Large intestine (tissue), 3 donors: ENCODE measurements at regions not wholly inside any gene's neighbourhood (a gene's known extent, or its start where the extent isn't known, plus 50 kb on each side); places are given as distances from the start of the nearest gene placed in this dataset.

ENCODE experiments used
- DNase-seq, 2 donors: peaks; one replicate each; pipeline versions ENCODE4 v3.0.0 to v3.0.0-alpha.2; 2013
- H3K27ac ChIP-seq: one replicate; pipeline ENCODE4 v1.5.1; 2013; ENCODE audit warnings: low read length
- H3K27me3 ChIP-seq: 2 replicates; pipeline ENCODE4 v1.6.1; 2013; ENCODE audit warnings: low read length; ENCODE audit not compliant: control insufficient read depth, insufficient read depth
- H3K36me3 ChIP-seq: 2 replicates; pipeline ENCODE4 v1.6.1; 2013; ENCODE audit warnings: low read length; ENCODE audit not compliant: control insufficient read depth, insufficient read depth
- H3K4me1 ChIP-seq: one replicate; pipeline ENCODE4 v1.6.1; 2013; ENCODE audit warnings: low read length; ENCODE audit not compliant: control insufficient read depth, insufficient read depth
- H3K4me3 ChIP-seq: one replicate; pipeline ENCODE4 v1.5.1; 2013; ENCODE audit warnings: low read length
- H3K9me3 ChIP-seq: one replicate; pipeline ENCODE4 v1.6.1; 2013; ENCODE audit warnings: mild to moderate bottlenecking, low read depth, low read length, moderate library complexity; ENCODE audit not compliant: control insufficient read depth
- WGBS: methylation state at CpG from one replicate; pipeline ENCODE4 v1.1.5; 2013; ENCODE audit warnings: low lambda C conversion rate; ENCODE audit not compliant: insufficient coverage; 5-methylcytosine and 5-hydroxymethylcytosine counted together

- Histone ChIP-seq H3K27ac (no peak overlapping the region), H3K36me3 (no peaks in the 10 kb centered on the region), H3K9me3 (no peaks in the 10 kb centered on the region), H3K27me3 (no peaks in the 10 kb centered on the region), H3K4me3 (no peak overlapping the region), H3K4me1 (no peaks in the 10 kb centered on the region)
- WGBS, result 33% methylated on average over 1 of the region's 4 CpGs
- DNase-seq, result no peak
These were observed 531.7 kb downstream of the ETV1 start for GRCh38 chr7:13457790-13458189.

GRCh38 chr7:13466874-13467547 lies 522.5 kb downstream of the ETV1 start:
- no peaks in the 10 kb centered on the region for H3K9me3 ChIP-seq
- DNase-seq, result no peak
- WGBS, result 80% methylated on average over 1 of the region's 7 CpGs
- H3K27me3 ChIP-seq, result no peaks in the 10 kb centered on the region
- no peak overlapping the region for H3K4me3 ChIP-seq
- H3K27ac ChIP-seq, result no peak overlapping the region
- H3K4me1 ChIP-seq, result no peaks in the 10 kb centered on the region
- no peaks in the 10 kb centered on the region for H3K36me3 ChIP-seq

- WGBS, result 100% methylated on average over 1 of the region's 2 CpGs
- Histone ChIP-seq H3K9me3 (no peaks in the 10 kb centered on the region), H3K27me3 (no peaks in the 10 kb centered on the region), H3K36me3 (no peaks in the 10 kb centered on the region), H3K27ac (no peak overlapping the region), H3K4me1 (no peaks in the 10 kb centered on the region), H3K4me3 (no peak overlapping the region)
- no peak for DNase-seq
These were observed 512.5 kb downstream of the ETV1 start for GRCh38 chr7:13476881-13477444.

- Histone ChIP-seq H3K36me3 (no peaks in the 10 kb centered on the region), H3K4me1 (no peaks in the 10 kb centered on the region), H3K4me3 (no peak overlapping the region), H3K27me3 (no peaks in the 10 kb centered on the region), H3K27ac (no peak overlapping the region), H3K9me3 (no peaks in the 10 kb centered on the region)
- WGBS, result no CpG with 5 or more reads among the region's 6 CpGs
- no peak for DNase-seq
These were observed 500.1 kb downstream of the ETV1 start for GRCh38 chr7:13489386-13489785.

- no peaks in the 10 kb centered on the region for H3K36me3 ChIP-seq
- no peaks in the 10 kb centered on the region for H3K27me3 ChIP-seq
- H3K4me1 ChIP-seq, result no peaks in the 10 kb centered on the region
- no peak for DNase-seq
- peaks cover 2% of the 10 kb centered on the region for H3K9me3 ChIP-seq
- H3K27ac ChIP-seq, result no peak overlapping the region
- H3K4me3 ChIP-seq, result no peak overlapping the region
These were observed 492.5 kb downstream of the ETV1 start for GRCh38 chr7:13496976-13497375.

GRCh38 chr7:13508586-13508985 lies 480.9 kb downstream of the ETV1 start:
- WGBS, result 100% methylated on average over 1 of the region's 1 CpG
- Histone ChIP-seq H3K27me3 (no peaks in the 10 kb centered on the region), H3K4me1 (no peaks in the 10 kb centered on the region), H3K9me3 (no peaks in the 10 kb centered on the region), H3K27ac (no peak overlapping the region), H3K36me3 (no peaks in the 10 kb centered on the region), H3K4me3 (no peak overlapping the region)
- DNase-seq, result no peak

GRCh38 chr7:13518738-13519137 lies 470.7 kb downstream of the ETV1 start:
- WGBS, result no CpG with 5 or more reads among the region's 1 CpG
- Histone ChIP-seq H3K4me3 (no peak overlapping the region), H3K36me3 (no peaks in the 10 kb centered on the region), H3K4me1 (no peaks in the 10 kb centered on the region), H3K9me3 (no peaks in the 10 kb centered on the region), H3K27me3 (no peaks in the 10 kb centered on the region), H3K27ac (no peak overlapping the region)
- DNase-seq, result no peak

- Histone ChIP-seq H3K9me3 (no peaks in the 10 kb centered on the region), H3K4me1 (no peaks in the 10 kb centered on the region), H3K36me3 (no peaks in the 10 kb centered on the region), H3K27ac (no peak overlapping the region), H3K27me3 (no peaks in the 10 kb centered on the region), H3K4me3 (no peak overlapping the region)
- DNase-seq, result no peak
These were observed 465.4 kb downstream of the ETV1 start for GRCh38 chr7:13524076-13524475.

GRCh38 chr7:13532028-13532753 lies 457.3 kb downstream of the ETV1 start:
- no peak for DNase-seq
- Histone ChIP-seq H3K27ac (no peak overlapping the region), H3K4me1 (no peaks in the 10 kb centered on the region), H3K4me3 (no peak overlapping the region), H3K27me3 (no peaks in the 10 kb centered on the region), H3K36me3 (no peaks in the 10 kb centered on the region), H3K9me3 (no peaks in the 10 kb centered on the region)
- WGBS, result 77% methylated on average over 3 of the region's 5 CpGs

- WGBS, result 79% methylated on average over 2 of the region's 6 CpGs
- no peaks in the 10 kb centered on the region for H3K27me3 ChIP-seq
- H3K36me3 ChIP-seq, result no peaks in the 10 kb centered on the region
- no peaks in the 10 kb centered on the region for H3K4me1 ChIP-seq
- H3K4me3 ChIP-seq, result no peak overlapping the region
- no peaks in the 10 kb centered on the region for H3K9me3 ChIP-seq
- no peak for DNase-seq
- H3K27ac ChIP-seq, result no peak overlapping the region
These were observed 450.8 kb downstream of the ETV1 start for GRCh38 chr7:13538669-13539068.

- Histone ChIP-seq H3K4me3 (no peak overlapping the region), H3K36me3 (no peaks in the 10 kb centered on the region), H3K9me3 (no peaks in the 10 kb centered on the region), H3K27ac (no peak overlapping the region), H3K4me1 (no peaks in the 10 kb centered on the region), H3K27me3 (no peaks in the 10 kb centered on the region)
- no CpG with 5 or more reads among the region's 1 CpG for WGBS
- no peak for DNase-seq
These were observed 449.0 kb downstream of the ETV1 start for GRCh38 chr7:13540429-13540828.
